ENCODE measurements at regions not wholly inside any gene's neighbourhood (a gene's known extent, or its start where the extent isn't known, plus 50 kb on each side); places are given as distances from the start of the nearest gene placed in this dataset.

DNA sequence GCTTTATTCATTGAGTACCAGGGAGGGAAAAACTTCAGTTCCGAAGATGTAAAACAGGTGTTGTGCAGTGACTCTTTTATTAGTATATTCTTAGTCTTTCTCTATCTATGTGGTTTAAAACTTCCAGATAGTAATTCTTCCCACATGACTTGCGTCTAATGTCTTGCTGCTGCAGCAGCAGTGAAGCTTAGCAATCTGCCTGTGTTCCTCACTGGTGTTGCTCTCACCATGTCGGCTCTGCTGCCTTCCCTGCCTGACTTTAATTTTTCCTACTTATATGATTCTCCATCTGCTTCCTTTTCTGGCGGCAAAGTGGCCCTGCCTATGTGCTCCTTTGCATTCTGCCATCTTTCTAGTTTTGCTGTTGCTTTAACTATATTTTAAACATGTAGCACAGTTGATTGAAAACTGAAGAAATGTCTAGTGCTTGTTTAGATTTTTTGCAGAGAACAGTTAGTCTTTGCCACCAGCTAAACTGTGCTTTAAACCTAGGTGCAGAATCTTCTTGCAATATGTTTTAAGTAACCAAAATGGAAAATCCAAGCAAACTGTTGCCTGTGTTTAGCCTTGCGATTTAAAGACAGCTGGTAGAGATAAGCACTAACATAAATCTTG, 1934.2 kb upstream of the IGFBP7 start:
- DNase-seq, result no peak
- no peaks in the 10 kb centered on the region for H3K9me3 ChIP-seq
- ATAC-seq (ENCODE audit: low FRiP score in 2 of 2), result no peak
- H3K36me3 ChIP-seq, result no peaks in the 10 kb centered on the region
- H3K27ac ChIP-seq, result no peak overlapping the region
- H3K4me3 ChIP-seq, result no peak overlapping the region
- 70 to 72% methylated on average over 5 of the region's 5 CpGs for WGBS, 2 donors
- no peaks in the 10 kb centered on the region for H3K27me3 ChIP-seq
- H3K4me1 ChIP-seq, result no peaks in the 10 kb centered on the region
- no peak for TF ChIP-seq POLR2A (IDR thresholded peaks at IDR 0.05)

- Histone ChIP-seq H3K9me3 (no peaks in the 10 kb centered on the region), H3K27me3 (no peaks in the 10 kb centered on the region), H3K4me1 (no peaks in the 10 kb centered on the region), H3K36me3 (no peaks in the 10 kb centered on the region), H3K4me3 (no peak overlapping the region), H3K27ac (no peak overlapping the region)
- ATAC-seq (ENCODE audit: low FRiP score in 2 of 2), result no peak
- no peak for TF ChIP-seq POLR2AphosphoS5 (IDR thresholded peaks at IDR 0.05)
- no peak for TF ChIP-seq EP300 (IDR thresholded peaks at IDR 0.05)
- TF ChIP-seq, protein P1, sequence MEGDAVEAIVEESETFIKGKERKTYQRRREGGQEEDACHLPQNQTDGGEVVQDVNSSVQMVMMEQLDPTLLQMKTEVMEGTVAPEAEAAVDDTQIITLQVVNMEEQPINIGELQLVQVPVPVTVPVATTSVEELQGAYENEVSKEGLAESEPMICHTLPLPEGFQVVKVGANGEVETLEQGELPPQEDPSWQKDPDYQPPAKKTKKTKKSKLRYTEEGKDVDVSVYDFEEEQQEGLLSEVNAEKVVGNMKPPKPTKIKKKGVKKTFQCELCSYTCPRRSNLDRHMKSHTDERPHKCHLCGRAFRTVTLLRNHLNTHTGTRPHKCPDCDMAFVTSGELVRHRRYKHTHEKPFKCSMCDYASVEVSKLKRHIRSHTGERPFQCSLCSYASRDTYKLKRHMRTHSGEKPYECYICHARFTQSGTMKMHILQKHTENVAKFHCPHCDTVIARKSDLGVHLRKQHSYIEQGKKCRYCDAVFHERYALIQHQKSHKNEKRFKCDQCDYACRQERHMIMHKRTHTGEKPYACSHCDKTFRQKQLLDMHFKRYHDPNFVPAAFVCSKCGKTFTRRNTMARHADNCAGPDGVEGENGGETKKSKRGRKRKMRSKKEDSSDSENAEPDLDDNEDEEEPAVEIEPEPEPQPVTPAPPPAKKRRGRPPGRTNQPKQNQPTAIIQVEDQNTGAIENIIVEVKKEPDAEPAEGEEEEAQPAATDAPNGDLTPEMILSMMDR (IDR thresholded peaks at IDR 0.05), result no peak
- TF ChIP-seq POLR2A (IDR thresholded peaks at IDR 0.05), result no peak
- 87 to 90% methylated on average over 1 of the region's 1 CpG for WGBS, 2 donors
- DNase-seq, result no peak
These were observed 1943.9 kb upstream of the IGFBP7 start for GRCh38 chr4:59054086-59054485.

DNA sequence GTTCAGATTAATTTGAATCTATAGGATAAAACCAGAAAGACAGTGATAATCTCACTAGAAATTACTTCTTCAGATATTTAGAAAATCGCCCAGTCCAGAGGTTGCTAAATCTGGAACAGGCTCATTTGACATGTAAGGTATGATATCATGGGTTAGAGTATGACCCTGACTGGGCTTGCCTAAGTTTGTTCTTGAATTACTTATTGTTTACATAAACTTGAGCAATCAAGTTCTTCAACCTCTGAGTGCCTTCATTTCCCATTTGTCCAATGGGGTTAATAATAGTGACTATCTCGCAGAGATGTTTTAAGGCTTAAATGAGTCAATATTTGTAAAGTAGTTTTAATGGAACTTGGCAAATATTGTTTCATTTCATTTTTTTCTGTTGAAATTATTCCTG, 1947.6 kb upstream of the IGFBP7 start:
- no peak for ATAC-seq (ENCODE audit: low FRiP score in 2 of 2)
- H3K4me3 ChIP-seq, result no peak overlapping the region
- no peak for DNase-seq
- TF ChIP-seq POLR2AphosphoS5 (IDR thresholded peaks at IDR 0.05), result no peak
- no peak for TF ChIP-seq POLR2A (IDR thresholded peaks at IDR 0.05)
- TF ChIP-seq, protein P1 (IDR thresholded peaks at IDR 0.05), result no peak
- no peak overlapping the region for H3K27ac ChIP-seq
- H3K4me1 ChIP-seq, result no peaks in the 10 kb centered on the region
- no peaks in the 10 kb centered on the region for H3K36me3 ChIP-seq
- WGBS, 2 donors, result 56 to 61% methylated on average over 2 of the region's 2 CpGs
- peaks cover 0 to 7% (median 0%) of the 10 kb centered on the region in 4 donors for H3K9me3 ChIP-seq
- H3K27me3 ChIP-seq, result no peaks in the 10 kb centered on the region

- Histone ChIP-seq H3K27ac (no peak overlapping the region), H3K9me3 (peaks cover 0 to 7% (median 0%) of the 10 kb centered on the region in 4 donors), H3K4me3 (no peak overlapping the region), H3K4me1 (no peaks in the 10 kb centered on the region), H3K36me3 (no peaks in the 10 kb centered on the region), H3K27me3 (no peaks in the 10 kb centered on the region)
- no peak for TF ChIP-seq POLR2A (IDR thresholded peaks at IDR 0.05)
- TF ChIP-seq, protein P1 (IDR thresholded peaks at IDR 0.05), result no peak
- no peak for TF ChIP-seq EP300 (IDR thresholded peaks at IDR 0.05)
- no peak for TF ChIP-seq POLR2AphosphoS5 (IDR thresholded peaks at IDR 0.05)
- DNase-seq (no peak), ATAC-seq (ENCODE audit: low FRiP score in 2 of 2) (no peak)
- 34 to 38% methylated on average over 2 of the region's 2 CpGs for WGBS, 2 donors
These were observed 1948.4 kb upstream of the IGFBP7 start for GRCh38 chr4:59058543-59058942.

DNA sequence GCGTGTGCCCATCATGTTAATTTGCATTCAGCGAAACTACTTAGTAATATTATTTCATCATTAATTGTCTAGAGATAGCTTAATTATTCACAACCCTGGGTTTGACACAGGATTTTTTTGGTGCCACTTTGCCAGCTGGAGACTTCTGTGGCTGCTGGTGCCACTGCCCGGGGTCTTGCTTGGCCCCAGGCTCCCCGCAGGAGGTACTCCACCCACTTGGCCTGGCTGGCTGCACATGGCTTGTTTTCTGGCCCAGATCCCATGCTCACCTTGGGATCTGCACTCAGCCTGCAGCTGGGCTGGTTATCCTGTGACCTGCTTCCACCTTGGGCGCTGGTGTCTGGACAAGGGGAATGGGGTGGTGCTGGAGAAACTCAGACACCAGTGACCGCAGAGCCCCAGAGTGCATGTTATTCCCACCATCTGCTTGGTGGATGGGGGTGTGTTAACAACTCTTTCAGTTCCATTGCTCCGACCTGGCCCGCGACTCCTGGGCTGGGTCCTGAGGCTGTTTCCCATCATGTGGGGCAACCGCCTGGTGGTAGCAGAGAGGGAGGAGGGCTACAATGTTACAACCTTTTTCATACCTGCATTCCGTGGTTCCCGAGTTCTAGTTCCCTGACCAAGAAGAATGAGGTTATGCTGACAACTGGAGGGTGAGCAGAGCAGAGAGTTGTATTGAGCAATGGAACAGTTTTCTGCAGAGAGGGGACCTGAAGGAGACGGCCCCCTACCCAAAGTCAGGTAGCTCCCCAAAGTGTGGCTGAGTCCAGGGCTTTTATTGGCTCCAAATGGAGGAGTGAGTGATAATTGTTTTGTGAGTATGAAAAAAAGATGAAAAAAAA, 1950.0 kb upstream of the IGFBP7 start:
- WGBS, 2 donors, result 85 to 91% methylated on average over 12 to 13 of the region's 13 CpGs
- ATAC-seq (ENCODE audit: low FRiP score in 2 of 2), result no peak

More for the DNA sequence above, 1950.0 kb upstream of the IGFBP7 start:
- Histone ChIP-seq H3K4me3 (no peak overlapping the region), H3K27ac (no peak overlapping the region), H3K27me3 (no peaks in the 10 kb centered on the region), H3K9me3 (peaks cover 0 to 7% (median 0%) of the 10 kb centered on the region in 4 donors), H3K4me1 (no peaks in the 10 kb centered on the region), H3K36me3 (no peaks in the 10 kb centered on the region)
- peak in 1 of 2 donors; percentile 23 for DNase-seq
- TF ChIP-seq POLR2A (IDR thresholded peaks at IDR 0.05) (no peak), EP300 (IDR thresholded peaks at IDR 0.05) (no peak), POLR2AphosphoS5 (IDR thresholded peaks at IDR 0.05) (no peak)
- TF ChIP-seq, protein P1 (IDR thresholded peaks at IDR 0.05), result no peak

Data from upper lobe of left lung (tissue), 6 donors.